HG03097 (cell line): ENCODE measurements at regions not wholly inside any gene's neighbourhood (a gene's known extent, or its start where the extent isn't known, plus 50 kb on each side); places are given as distances from the start of the nearest gene placed in this dataset.
"Not testable (repeated sequence)": the region's sequence is repeated elsewhere in the genome, so short reads cannot be mapped to it uniquely, and the experiment has no call there.

Experiments used
- ATAC-seq: cut with Tn5 transposase; IDR thresholded peaks from one replicate; pipeline ENCODE4 v1.9.1; 2021; ENCODE audit not compliant: unreplicated experiment, low FRiP score

DNA sequence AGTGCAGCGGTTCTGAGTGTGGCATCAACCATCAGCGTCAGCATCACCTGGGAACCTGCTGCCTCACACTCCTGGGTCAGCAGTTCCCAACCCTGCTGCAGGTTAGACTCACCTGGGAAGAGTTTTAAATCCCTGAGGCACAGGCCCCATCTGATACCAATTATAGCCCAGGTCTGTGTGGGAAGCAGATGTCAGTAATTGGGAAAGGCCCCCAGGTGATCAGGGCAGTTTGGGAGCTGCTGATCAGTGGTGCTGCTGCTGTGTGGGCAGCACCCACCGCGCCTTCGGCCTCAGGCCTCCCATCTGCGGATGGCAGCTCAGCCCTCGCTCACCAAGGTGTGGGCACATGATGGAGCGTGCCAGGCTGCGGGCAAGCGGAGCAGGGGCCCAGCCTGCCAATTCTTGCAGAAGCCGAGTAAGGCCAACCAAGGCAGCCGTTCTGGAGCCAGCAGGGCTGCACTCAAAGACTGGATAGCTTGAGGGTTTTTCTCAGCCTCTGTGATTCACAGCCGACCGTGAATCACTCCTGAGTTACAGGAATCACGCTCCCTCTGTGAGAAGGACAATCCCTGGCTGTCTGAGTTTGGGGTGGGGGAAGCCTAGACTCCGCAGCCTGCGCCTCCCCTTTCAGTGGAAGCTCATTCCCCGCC lies 155.6 kb upstream of the SFSWAP start:
- ATAC-seq = no peak

- ATAC-seq = no peak
Observed at GRCh38 chr12:131555866-131556265, 155.0 kb upstream of the SFSWAP start.

GRCh38 chr12:131557078-131557709 lies 153.7 kb upstream of the SFSWAP start:
- no peak for ATAC-seq

- ATAC-seq = no peak
Observed at GRCh38 chr12:131559517-131560516, 151.1 kb upstream of the SFSWAP start.

DNA sequence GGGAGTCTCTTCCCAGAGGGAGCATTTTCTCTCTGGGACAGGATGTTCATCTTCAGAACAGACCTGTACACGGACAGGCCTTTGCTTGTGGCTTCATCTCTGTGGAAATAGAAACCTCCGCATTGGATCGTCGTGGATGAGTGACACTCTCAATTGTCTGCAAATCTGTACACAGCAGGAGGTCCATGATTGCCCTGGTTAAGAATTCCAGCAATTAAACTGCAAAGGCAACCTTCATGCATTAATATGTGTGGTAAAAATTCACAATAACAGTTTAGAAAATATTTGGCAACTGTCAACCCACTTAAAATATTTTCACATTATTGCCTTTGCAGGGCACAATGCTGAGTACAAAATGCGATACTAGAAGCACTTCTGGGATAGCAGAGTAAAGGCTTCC lies 149.8 kb upstream of the SFSWAP start:
- no peak for ATAC-seq

GRCh38 chr12:131561891-131562684 lies 148.8 kb upstream of the SFSWAP start:
- no peak for ATAC-seq

- ATAC-seq = not testable (repeated sequence)
Observed at GRCh38 chr12:131564138-131564727, 146.7 kb upstream of the SFSWAP start.

GRCh38 chr12:131564845-131565244 lies 146.0 kb upstream of the SFSWAP start:
- ATAC-seq = no peak

DNA sequence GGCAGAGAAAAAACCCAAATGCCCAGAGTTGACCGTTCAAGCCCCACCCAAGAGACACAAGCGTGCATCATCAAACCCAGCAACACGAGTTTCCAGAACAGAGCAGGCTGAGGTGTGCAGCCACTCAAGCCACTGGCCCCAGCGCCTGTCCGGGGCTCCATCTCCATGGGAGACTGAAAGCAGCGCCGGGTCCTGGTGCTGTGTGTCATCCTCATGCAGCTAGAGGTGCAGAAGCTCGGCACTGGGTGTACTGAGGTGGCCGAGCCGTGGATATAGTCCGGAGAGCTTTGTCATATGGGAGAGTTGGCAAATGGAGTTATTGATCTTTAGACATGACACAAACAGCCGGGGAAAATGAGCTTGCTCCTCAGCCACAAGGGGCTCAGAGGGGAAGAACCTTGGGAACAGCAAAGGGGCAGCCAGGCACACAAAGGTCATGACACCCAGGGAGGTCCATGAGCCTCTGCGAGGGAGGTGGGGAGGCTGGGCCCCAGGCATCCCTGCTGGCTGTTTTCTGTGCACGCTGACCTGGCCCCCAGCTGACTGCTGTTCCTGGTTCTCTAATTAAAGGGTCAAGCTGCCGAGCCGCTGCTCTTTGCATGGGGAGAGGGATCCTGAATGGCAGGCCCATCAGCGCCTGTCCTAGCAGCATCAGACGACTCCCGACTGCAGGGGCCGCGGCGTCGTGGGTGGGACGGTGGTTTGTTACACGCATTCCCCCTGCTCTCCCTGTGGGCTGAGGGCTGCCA lies 145.4 kb upstream of the SFSWAP start:
- no peak for ATAC-seq

DNA sequence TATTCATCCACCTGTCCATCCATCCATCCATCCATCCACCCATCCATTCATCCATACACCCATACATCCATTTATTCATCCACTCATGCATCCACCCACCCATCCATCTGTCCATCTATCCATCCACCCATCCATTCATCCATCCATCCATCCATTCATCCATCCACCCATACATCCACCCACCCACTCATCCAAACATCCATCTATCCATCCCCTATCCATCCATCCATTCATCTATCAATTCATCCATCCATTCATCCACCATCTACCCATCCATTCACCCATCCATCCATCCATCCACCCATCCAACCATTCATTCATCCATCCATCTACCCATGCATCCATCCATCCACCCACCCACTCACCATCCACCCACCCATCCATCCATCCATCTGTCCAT lies 142.6 kb upstream of the SFSWAP start:
- no peak for ATAC-seq

- ATAC-seq = no peak
Observed at GRCh38 chr12:131570596-131570995, 140.3 kb upstream of the SFSWAP start.

GRCh38 chr12:131571827-131572226 lies 139.1 kb upstream of the SFSWAP start:
- ATAC-seq = no peak

GRCh38 chr12:131572626-131573025 lies 138.3 kb upstream of the SFSWAP start:
- ATAC-seq = no peak

DNA sequence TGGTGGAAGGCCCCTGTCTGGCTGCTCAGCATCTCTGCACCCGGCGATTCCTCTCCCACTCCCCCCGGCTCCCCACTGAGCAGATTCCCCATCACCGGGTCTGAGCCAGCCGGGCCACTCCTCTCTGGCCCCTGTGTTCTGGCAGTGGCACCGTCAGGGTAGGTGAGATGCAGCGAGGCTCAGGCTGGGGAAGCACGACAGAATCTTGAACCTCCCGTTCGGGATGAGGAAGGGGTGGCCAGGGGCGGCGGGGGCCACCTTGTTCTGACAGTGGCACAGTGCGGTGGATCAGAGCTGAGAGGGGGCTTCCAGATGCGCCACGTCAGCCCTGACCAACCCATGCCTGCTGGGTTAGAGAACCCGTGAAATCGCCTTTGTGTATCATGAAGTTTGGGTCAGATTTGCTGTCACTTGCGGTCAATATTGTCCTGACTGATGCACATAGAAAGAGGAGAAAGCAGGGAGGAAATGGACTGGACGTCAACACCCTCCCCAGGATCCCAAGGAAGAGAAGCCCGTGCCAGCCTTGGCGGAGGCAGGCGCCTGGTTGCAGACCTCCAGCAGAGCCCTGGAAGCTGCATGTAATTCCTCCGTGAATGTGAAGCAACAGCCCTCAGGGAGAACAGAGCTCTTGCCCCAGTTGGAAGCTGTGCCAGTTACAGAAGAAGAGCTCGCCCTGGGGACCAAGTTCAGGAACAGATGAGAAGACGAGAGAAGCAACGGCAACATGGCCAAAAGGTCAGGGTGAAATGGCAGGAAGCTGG lies 137.1 kb upstream of the SFSWAP start:
- no peak for ATAC-seq

GRCh38 chr12:131574395-131574771 lies 136.5 kb upstream of the SFSWAP start:
- ATAC-seq = no peak

- no peak for ATAC-seq
Observed at GRCh38 chr12:131575371-131575770, 135.5 kb upstream of the SFSWAP start.

GRCh38 chr12:131576734-131577133 lies 134.2 kb upstream of the SFSWAP start:
- ATAC-seq = not testable (repeated sequence)

GRCh38 chr12:131577766-131578165 lies 133.1 kb upstream of the SFSWAP start:
- ATAC-seq = no peak
